IMR-90 (cell line): ENCODE measurements at regions not wholly inside any gene's neighbourhood (a gene's known extent, or its start where the extent isn't known, plus 50 kb on each side); places are given as distances from the start of the nearest gene placed in this dataset.

ENCODE experiments used
- ATAC-seq: fragments of 200-7000 bp; cut with Tn5 transposase; 2 replicates; pipeline ENCODE4 v1.9.1; 2020; ENCODE audit warnings: low read depth, mild to moderate bottlenecking, moderate library complexity
- BruUV-seq: library from RNA; stranded (reverse); fragments of 400-500 nt; replicated peaks from 2 replicates; lab custom pipeline; 2021; lab: Mats Ljungman, UMichigan
- CTCF ChIA-PET: fragments of 300-600 bp; formaldehyde crosslinking; extraction: SDS; loops from one replicate; lab custom pipeline; 2021; ENCODE audit warnings: antibody characterized with exemption; lab: Yijun Ruan, JAX
- POLR2A ChIA-PET: fragments of 300-600 bp; sonication (Branson Sonifier 250); formaldehyde crosslinking; loops from one replicate; lab custom pipeline; 2022; ENCODE audit warnings: antibody characterized with exemption; ENCODE audit not compliant: unreplicated experiment; lab: Charles Lee
- DNase-seq: peaks from one replicate; pipeline ENCODE4 v3.0.0; 2013
- H2AFZ ChIP-seq: replicated peaks from 2 replicates; pipeline ENCODE3; 2013; ENCODE audit warnings: low read length, mild to moderate bottlenecking; ENCODE audit not compliant: poor library complexity
- H2AK5ac ChIP-seq: 2 replicates; pipeline ENCODE4 v1.6.1; 2013; ENCODE audit warnings: low read depth, low read length, inconsistent platforms
- H2AK9ac ChIP-seq: replicated peaks from 2 replicates; pipeline ENCODE3; 2013; ENCODE audit warnings: mild to moderate bottlenecking, low read depth, low read length, moderate library complexity; ENCODE audit not compliant: poor library complexity
- H2BK120ac ChIP-seq: 2 replicates; pipeline ENCODE4 v1.6.1; 2013; ENCODE audit warnings: low read depth, low read length, inconsistent platforms
- H2BK15ac ChIP-seq: 3 replicates; pipeline ENCODE4 v1.6.1; 2013; ENCODE audit warnings: low read depth, low read length, inconsistent platforms
- H2BK20ac ChIP-seq: 2 replicates; pipeline ENCODE4 v1.6.1; 2013; ENCODE audit warnings: low read depth, mild to moderate bottlenecking, inconsistent platforms, low read length, moderate library complexity
- H2BK5ac ChIP-seq: 2 replicates; pipeline ENCODE4 v1.6.1; 2013; ENCODE audit warnings: mild to moderate bottlenecking, low read depth, low read length, inconsistent platforms; ENCODE audit not compliant: poor library complexity, severe bottlenecking
- H3K14ac ChIP-seq: replicated peaks from 2 replicates; pipeline ENCODE4 v1.6.1; 2013; ENCODE audit warnings: low read depth, low read length, inconsistent platforms
- H3K18ac ChIP-seq: 2 replicates; pipeline ENCODE4 v1.6.1; 2013; ENCODE audit warnings: low read depth, low read length, control low read depth
- H3K23ac ChIP-seq: 2 replicates; pipeline ENCODE4 v1.6.1; 2013; ENCODE audit warnings: low read depth, low read length, inconsistent platforms
- H3K27ac ChIP-seq: 2 replicates; pipeline ENCODE4 v1.5.1; 2013; ENCODE audit warnings: mild to moderate bottlenecking, control low read depth, low read length; ENCODE audit not compliant: insufficient read depth
- H3K27me3 ChIP-seq: 2 replicates; pipeline ENCODE4 v1.6.1; 2013; ENCODE audit warnings: low read length; ENCODE audit not compliant: control insufficient read depth, insufficient read depth
- H3K36me3 ChIP-seq: 2 replicates; pipeline ENCODE4 v1.6.1; 2013; ENCODE audit warnings: low read length, mixed read lengths; ENCODE audit not compliant: control insufficient read depth, insufficient read depth
- H3K4ac ChIP-seq: 2 replicates; pipeline ENCODE4 v1.6.1; 2013; ENCODE audit warnings: low read depth, low read length, inconsistent platforms
- H3K4me1 ChIP-seq: 2 replicates; pipeline ENCODE4 v1.6.1; 2013; ENCODE audit warnings: low read length, mixed read lengths; ENCODE audit not compliant: control insufficient read depth, insufficient read depth
- H3K4me2 ChIP-seq: 2 replicates; pipeline ENCODE4 v1.6.1; 2013; ENCODE audit warnings: low read depth, mild to moderate bottlenecking, control low read depth, low read length, moderate library complexity
- H3K4me3 ChIP-seq: 2 replicates; pipeline ENCODE4 v1.5.1; 2013; ENCODE audit warnings: low read depth, mild to moderate bottlenecking, control low read depth, low read length, moderate library complexity; ENCODE audit not compliant: insufficient read depth
- H3K56ac ChIP-seq: 2 replicates; pipeline ENCODE4 v1.6.1; 2013; ENCODE audit warnings: low read length, inconsistent platforms; ENCODE audit not compliant: insufficient read depth; ENCODE audit errors: extremely low read depth
- H3K79me1 ChIP-seq, 2 experiments: 2 replicates each; pipeline ENCODE4 v1.6.1; 2013; ENCODE audit warnings: low read length in 2 of 2, inconsistent platforms in 1 of 2, low read depth in 1 of 2
- H3K9ac ChIP-seq: 2 replicates; pipeline ENCODE4 v1.6.1; 2013; ENCODE audit warnings: low read depth, low read length, control low read depth
- H3K9me1 ChIP-seq: 2 replicates; pipeline ENCODE4 v1.6.1; 2013; ENCODE audit warnings: low read length, inconsistent platforms; ENCODE audit not compliant: insufficient read depth
- H3K9me3 ChIP-seq: 2 replicates; pipeline ENCODE4 v1.6.1; 2013; ENCODE audit warnings: low read length; ENCODE audit not compliant: control insufficient read depth, insufficient read depth
- H4K20me1 ChIP-seq: 2 replicates; pipeline ENCODE4 v1.6.1; 2013; ENCODE audit warnings: low read length, inconsistent platforms; ENCODE audit not compliant: insufficient read depth
- H4K5ac ChIP-seq: 2 replicates; pipeline ENCODE4 v1.6.1; 2013; ENCODE audit warnings: mild to moderate bottlenecking, low read depth, low read length, control low read depth
- H4K8ac ChIP-seq, 2 experiments: 2 replicates each; pipeline ENCODE4 v1.6.1; 2013; ENCODE audit warnings: low read depth in 2 of 2, low read length in 2 of 2, control low read depth in 1 of 2, inconsistent platforms in 1 of 2
- H4K91ac ChIP-seq: 2 replicates; pipeline ENCODE4 v1.6.1; 2013; ENCODE audit warnings: low read depth, low read length, inconsistent platforms; ENCODE audit not compliant: insufficient read depth
- BHLHE40 ChIP-seq: fragments of 150-350 bp; IDR thresholded peaks from 2 replicates; pipeline ENCODE4 v1.6.1; 2016; ENCODE audit warnings: mild to moderate bottlenecking, low read depth, low read length
- CEBPB ChIP-seq: IDR thresholded peaks from 2 replicates; pipeline ENCODE4 v1.6.1; 2012; ENCODE audit warnings: low read depth, low read length, improper control_type of control experiment
- CHD1 ChIP-seq: IDR thresholded peaks from 2 replicates; pipeline ENCODE4 v1.6.1; 2012; ENCODE audit warnings: low read depth, low read length, improper control_type of control experiment
- CTCF ChIP-seq: conservative IDR thresholded peaks from 2 replicates; pipeline ENCODE4 v1.5.1; 2012; ENCODE audit warnings: mild to moderate bottlenecking, low read depth, low read length, improper control_type of control experiment
- ELK1 ChIP-seq: fragments of 150-350 bp; IDR thresholded peaks from 2 replicates; pipeline ENCODE4 v1.6.1; 2016; ENCODE audit warnings: low read depth, mild to moderate bottlenecking, low read length, moderate library complexity, borderline replicate concordance
- RCOR1 ChIP-seq: IDR thresholded peaks from 2 replicates; pipeline ENCODE4 v1.6.1; 2012; ENCODE audit warnings: mild to moderate bottlenecking, low read length, improper control_type of control experiment; ENCODE audit not compliant: insufficient replicate concordance
- SMC3 ChIP-seq: fragments of 150-350 bp; IDR thresholded peaks from 2 replicates; pipeline ENCODE4 v1.6.1; 2016; ENCODE audit warnings: low read depth, mild to moderate bottlenecking, antibody characterized with exemption, low read length, moderate library complexity
- WGBS, 2 experiments: methylation state at CpG; one replicate each; pipeline versions ENCODE4 v1.1.5 to v1.1.7; 2013; ENCODE audit warnings: missing lambda C conversion rate in 2 of 2; ENCODE audit not compliant: insufficient read length in 1 of 2; ENCODE audit errors: extremely low coverage in 2 of 2; 5-methylcytosine and 5-hydroxymethylcytosine counted together
- dilution Hi-C: fragments of 300-500 bp; cut with HindIII; formaldehyde crosslinking; loops from one replicate; pipeline ENCODE4 v1.14.3; 2018; ENCODE audit warnings: low sequenced_read_pairs; ENCODE audit not compliant: unreplicated experiment
- in situ Hi-C: fragments of 300-500 bp; cut with MboI; formaldehyde crosslinking; loops from 3 replicates; pipeline ENCODE4 v1.14.3; 2019; ENCODE audit warnings: low sequenced_read_pairs, inconsistent platforms, mixed read lengths
- intact Hi-C: fragments of 100-400 bp; cut with micrococcal nuclease; formaldehyde crosslinking; loops from 2 replicates; pipeline ENCODE4 v1.10.0; 2022

GRCh38 chr5:68822796-68823195 lies 271.0 kb upstream of the SLC30A5 start:
- H2BK5ac ChIP-seq: no peak overlapping the region
- H4K5ac ChIP-seq: no peak overlapping the region
- no peak overlapping the region for H2AK9ac ChIP-seq
- DNase-seq (no peak), ATAC-seq (no peak)
- no peak overlapping the region for H3K4me3 ChIP-seq
- H2BK120ac ChIP-seq: no peak overlapping the region
- no peaks in the 10 kb centered on the region for H3K9me1 ChIP-seq
- H4K20me1 ChIP-seq: no peaks in the 10 kb centered on the region
- H2AK5ac ChIP-seq: no peak overlapping the region
- H3K9me3 ChIP-seq: no peaks in the 10 kb centered on the region
- no peaks in the 10 kb centered on the region for H3K79me1 ChIP-seq
- no peak overlapping the region for H3K14ac ChIP-seq
- whole genome bisulfite sequencing, 2 experiments: no CpG with 5 or more reads among the region's 1 CpG
- no peak overlapping the region for H3K9ac ChIP-seq
- dilution Hi-C loops: no loop called here
- no peak overlapping the region for H2BK15ac ChIP-seq
- H3K23ac ChIP-seq: no peak overlapping the region
- ChIA-PET POLR2A (no interaction called here), CTCF (no interaction called here)
- no peaks in the 10 kb centered on the region for H3K4me1 ChIP-seq
- no peak overlapping the region for H3K4ac ChIP-seq
- no peak overlapping the region for H3K56ac ChIP-seq
- TF ChIP-seq CTCF (no peak), RCOR1 (no peak), ELK1 (no peak), BHLHE40 (no peak), CEBPB (no peak), SMC3 (no peak), CHD1 (no peak)
- H4K91ac ChIP-seq: no peak overlapping the region
- no peak overlapping the region for H3K18ac ChIP-seq
- in situ Hi-C loops: no loop called here
- no peak overlapping the region for H3K27ac ChIP-seq
- H2BK20ac ChIP-seq: no peak overlapping the region
- H3K36me3 ChIP-seq: no peaks in the 10 kb centered on the region
- no TSS peak for BruUV-seq
- no peak overlapping the region for H2AFZ ChIP-seq
- intact Hi-C loops: no loop called here
- no peak overlapping the region for H3K4me2 ChIP-seq
- no peak overlapping the region for H4K8ac ChIP-seq
- H3K27me3 ChIP-seq: no peaks in the 10 kb centered on the region
